Right hindlimb (tissue), 1 donor: ENCODE measurements at regions not wholly inside any gene's neighbourhood (a gene's known extent, or its start where the extent isn't known, plus 50 kb on each side); places are given as distances from the start of the nearest gene placed in this dataset.
"Not testable (repeated sequence)": the region's sequence is repeated elsewhere in the genome, so short reads cannot be mapped to it uniquely, and the experiment has no call there.

ENCODE experiments used
- DNase-seq: peaks from one replicate; pipeline ENCODE4 v3.0.0-alpha.2; 2018

DNA sequence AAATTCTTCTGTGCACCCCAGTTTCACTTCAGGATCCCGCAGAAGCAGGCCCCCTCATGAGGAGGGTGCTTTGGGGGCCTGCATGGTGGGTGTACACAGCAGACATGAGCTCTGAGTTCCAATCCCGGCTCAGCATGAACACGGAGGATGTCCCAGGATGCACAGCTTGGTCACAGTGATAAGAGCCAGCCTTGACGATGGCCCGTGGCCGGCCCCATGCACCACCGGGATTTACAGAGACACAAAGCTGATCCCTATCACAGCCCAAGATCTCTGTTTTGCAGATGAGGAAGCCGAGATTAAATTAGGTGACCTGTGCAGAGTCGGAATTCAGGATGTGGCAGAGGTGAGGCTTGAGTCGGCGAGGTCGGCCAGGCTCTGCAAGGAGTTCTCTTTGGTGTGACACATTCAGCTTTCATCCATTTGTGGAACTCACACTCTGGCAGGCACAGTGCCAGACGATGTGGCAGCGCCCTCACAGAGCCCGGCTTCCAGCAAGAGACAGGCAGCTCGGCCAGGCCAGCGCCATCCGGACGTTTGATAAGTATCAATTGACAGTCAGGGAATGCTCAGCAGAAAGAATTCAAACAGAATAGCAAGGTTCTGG is 456.3 kb upstream of the MYT1L start:
- no peak for DNase-seq

DNA sequence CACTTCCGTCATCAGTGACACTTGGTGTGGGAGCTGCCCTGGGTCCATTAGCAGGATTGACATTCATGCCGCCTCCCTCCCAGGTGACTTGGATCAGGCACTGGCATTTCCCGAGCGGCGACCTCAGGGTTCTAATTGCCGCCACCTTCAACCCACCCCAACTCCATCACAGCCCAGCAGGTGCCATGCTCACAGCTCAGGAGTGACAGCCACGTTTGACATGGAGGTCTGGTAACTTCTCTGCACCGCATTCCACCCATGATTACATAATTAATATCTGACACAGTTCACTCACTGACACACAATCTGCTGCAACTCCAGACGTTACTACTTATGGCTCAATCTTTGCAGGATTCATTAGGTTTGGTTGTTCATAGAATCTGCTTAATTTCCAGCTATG is 450.9 kb upstream of the MYT1L start:
- DNase-seq = no peak

- DNase-seq = no peak
These were observed 448.7 kb upstream of the MYT1L start for GRCh38 chr2:2779727-2780126.

DNA sequence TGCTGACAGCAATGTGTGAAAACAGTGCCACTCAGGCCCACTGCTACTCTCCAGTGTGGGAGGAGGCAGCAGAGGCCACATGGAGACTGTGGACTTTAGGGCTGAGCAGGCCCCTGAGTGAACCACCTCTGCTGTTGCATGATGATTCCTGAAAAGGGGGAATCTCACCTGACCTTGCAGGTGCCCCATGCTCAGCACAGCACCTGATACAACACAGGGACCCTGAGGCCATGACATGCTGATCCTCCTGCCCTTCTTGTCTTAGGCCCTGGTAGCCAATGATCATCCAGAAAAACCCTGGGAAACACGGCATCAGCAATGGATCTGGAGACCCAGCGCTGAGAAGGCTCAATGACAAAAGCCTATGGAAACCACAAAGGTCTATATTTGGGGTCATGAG is 446.8 kb upstream of the MYT1L start:
- no peak for DNase-seq

GRCh38 chr2:2777213-2777612 is 446.1 kb upstream of the MYT1L start:
- DNase-seq = no peak

- no peak for DNase-seq
These were observed 443.9 kb upstream of the MYT1L start for GRCh38 chr2:2775018-2775417.

DNA sequence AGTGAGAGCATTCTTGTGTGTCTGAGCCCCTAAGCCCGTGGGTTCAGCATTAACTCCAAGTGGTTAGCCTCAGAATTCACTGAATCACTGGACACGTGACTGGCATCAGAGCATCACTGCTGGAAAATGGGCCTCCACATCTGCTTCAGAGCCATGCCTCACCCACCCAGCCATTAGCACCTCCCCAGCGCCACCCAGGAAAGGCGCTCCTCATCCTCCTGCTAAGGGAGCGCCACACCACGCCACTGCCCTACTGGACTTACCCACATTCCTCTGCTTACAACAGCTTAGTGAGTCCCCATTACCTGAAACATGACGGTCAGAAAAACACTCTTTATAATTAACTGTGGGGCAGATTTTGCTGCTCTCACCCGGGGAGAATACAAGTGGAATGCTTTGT is 442.6 kb upstream of the MYT1L start:
- DNase-seq = no peak

GRCh38 chr2:2773080-2773479 is 442.0 kb upstream of the MYT1L start:
- not testable (repeated sequence) for DNase-seq

GRCh38 chr2:2771721-2772411 is 440.8 kb upstream of the MYT1L start:
- no peak for DNase-seq

- DNase-seq = no peak
These were observed 438.7 kb upstream of the MYT1L start for GRCh38 chr2:2769481-2770431.

GRCh38 chr2:2768476-2768875 is 437.4 kb upstream of the MYT1L start:
- DNase-seq = no peak

GRCh38 chr2:2767837-2768236 is 436.8 kb upstream of the MYT1L start:
- no peak for DNase-seq

GRCh38 chr2:2765839-2766495 is 434.9 kb upstream of the MYT1L start:
- no peak for DNase-seq

- DNase-seq = no peak
These were observed 434.2 kb upstream of the MYT1L start for GRCh38 chr2:2765176-2765800.

DNA sequence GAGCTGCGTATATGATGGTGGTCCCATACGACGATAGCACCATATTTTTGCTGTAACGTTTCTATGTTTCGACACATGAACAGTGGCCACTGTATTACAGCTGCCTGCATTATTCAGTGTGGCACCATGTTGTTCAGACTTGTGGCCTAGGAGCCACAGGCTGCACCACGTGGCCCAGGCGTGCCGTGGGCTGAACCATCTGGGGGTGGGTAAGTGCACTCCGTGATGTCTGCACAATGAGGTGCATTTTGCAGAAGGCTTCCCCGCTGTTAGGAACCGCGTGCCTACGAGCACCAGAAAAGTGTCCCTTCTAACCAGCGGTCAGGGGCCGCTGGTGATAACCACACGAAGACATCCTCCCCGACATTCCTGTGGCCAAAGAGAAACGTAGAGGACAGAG is 433.7 kb upstream of the MYT1L start:
- DNase-seq = no peak

DNA sequence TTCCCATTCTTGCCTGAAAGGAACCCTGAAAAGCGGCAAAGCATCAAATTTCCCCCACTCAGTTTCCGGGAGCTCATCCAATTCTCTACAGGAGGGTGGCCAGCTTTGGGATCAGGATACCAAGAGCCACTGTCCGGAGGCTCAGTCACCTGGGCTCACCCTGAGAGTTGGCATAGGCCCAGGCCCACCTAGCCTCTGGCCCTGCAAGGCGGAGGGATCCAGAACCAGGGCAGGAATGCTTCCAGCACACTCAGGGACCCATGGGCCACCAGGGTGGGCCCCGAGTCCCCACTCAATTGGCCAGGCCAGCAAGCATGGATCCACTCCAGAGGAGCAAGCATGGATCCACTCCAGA is 432.9 kb upstream of the MYT1L start:
- DNase-seq = no peak

- DNase-seq = no peak
These were observed 432.4 kb upstream of the MYT1L start for GRCh38 chr2:2763351-2764000.

DNA sequence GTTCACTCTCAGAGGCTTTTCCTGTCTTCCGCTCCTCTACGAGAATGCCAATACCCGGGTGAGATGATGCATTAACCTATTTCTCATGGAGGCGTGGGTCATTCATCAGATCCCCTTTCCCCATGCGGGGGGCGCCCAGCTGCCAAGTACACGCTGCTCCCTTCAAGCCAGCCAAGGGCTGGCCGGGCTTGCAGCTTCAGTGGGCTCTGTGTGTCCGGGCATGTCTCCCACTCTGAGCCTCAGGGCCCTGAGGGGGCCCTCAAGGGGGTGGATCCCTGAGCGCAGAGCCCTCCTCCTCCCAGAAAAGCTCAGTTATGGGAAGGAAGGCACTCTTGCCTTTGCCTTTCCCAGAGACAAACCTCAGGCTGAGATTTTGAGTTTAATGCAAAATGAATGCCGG is 431.8 kb upstream of the MYT1L start:
- DNase-seq = peak; percentile 56

GRCh38 chr2:2762166-2762908 is 431.3 kb upstream of the MYT1L start:
- DNase-seq = no peak

GRCh38 chr2:2758793-2759367 is 427.8 kb upstream of the MYT1L start:
- DNase-seq = no peak

GRCh38 chr2:2757764-2758163 is 426.7 kb upstream of the MYT1L start:
- no peak for DNase-seq
